NCI-H226 (cell line): ENCODE measurements at regions not wholly inside any gene's neighbourhood (a gene's known extent, or its start where the extent isn't known, plus 50 kb on each side); places are given as distances from the start of the nearest gene placed in this dataset.

Experiments
- DNase-seq: peaks from one replicate; pipeline ENCODE4 v3.0.0-alpha.2; 2015

DNA sequence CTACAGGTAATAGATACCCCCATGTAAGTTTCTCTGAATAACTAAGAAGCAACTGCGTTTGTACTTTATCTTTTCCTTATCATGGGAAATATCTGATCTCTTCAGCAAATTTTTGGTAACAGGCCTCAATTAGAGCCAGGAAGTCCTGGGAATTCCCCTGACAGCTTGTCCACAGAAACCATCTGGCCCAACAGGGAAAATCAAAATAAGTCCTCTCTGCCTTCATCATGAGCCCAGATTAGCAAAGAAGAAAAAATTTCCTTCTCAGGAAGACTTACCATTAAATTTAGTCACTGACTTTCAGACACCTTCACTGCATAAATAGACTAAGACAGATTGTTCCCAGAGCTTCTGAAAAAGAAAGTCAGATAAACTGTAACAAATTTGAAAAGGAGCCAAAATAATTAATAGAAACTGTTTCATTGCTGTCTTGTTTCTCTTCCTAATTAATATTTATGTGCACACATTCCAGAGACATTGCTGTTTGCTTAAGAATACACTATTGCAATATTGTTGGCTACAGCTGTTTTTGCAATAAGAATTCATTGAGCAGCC, 278.1 kb upstream of the FAT3 start:
- no peak for DNase-seq

DNA sequence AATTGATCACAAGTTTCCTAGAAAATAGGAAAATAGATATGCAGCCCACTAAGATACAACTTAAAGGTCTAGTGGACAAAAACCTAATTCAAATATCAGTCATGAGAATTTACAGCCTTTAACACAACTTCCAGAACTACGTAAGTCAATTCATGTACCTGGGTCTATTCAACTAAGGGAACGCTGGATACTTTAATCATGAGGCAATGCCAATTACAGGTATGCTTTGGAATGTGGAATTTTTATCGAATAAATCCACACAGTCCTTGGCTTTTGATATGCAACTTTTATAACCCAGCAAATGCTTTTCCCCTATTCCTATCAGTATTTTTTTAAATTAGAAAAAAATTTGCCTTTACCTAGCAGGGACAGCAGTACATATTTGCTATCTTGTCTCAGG, 289.5 kb upstream of the FAT3 start:
- no peak for DNase-seq

DNA sequence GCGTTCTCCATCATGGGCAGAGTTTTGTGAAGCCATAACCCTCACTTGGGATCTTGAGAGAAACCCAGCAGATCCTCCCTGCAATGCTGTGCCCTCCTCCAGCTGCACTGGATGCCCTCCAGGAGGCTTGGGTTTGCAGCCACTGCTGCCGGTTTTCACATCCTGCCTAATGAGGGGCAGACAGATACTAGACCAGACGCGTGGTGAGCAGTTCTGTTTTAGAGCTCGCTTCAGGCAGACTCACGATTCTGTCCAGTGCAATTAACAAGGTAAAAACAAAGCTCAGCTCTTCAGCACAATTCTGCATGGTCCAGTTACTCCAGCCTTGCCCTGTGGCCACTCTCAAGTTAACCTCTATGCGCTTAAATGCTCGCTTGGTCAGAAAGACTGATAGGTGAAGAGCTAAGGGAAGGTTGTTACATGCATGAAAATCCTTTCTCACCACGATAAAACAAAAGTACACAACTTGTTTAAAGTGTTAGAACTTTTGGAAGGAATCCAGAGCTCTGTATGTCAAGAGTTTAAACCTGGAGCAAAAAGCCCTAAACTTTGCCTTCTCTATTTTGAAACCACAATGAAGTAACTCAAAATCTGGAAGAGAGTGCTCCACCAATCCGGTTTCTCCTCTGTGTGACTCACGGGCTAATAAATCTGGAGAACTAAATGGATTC, 292.3 kb upstream of the FAT3 start:
- peak; percentile 14 for DNase-seq

DNA sequence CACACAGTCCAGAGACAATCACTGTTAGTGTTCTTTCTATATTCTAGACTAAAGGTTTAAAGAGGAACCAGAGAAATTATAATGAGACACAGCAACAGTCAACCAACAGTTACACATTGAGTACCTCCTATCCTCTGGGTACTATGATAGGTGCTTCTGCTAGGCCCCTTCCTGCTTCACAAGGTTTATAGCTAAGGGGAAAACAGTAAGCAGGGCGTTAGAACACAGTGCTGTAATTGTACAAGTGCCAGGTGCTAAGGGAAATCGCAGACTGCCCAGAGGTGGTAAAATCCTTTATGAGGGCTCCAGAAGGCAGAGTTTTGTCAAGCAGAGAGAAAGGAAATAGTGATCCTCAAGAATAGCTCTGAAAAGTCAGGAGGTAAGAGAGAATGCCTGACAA, 297.2 kb upstream of the FAT3 start:
- DNase-seq = no peak

DNA sequence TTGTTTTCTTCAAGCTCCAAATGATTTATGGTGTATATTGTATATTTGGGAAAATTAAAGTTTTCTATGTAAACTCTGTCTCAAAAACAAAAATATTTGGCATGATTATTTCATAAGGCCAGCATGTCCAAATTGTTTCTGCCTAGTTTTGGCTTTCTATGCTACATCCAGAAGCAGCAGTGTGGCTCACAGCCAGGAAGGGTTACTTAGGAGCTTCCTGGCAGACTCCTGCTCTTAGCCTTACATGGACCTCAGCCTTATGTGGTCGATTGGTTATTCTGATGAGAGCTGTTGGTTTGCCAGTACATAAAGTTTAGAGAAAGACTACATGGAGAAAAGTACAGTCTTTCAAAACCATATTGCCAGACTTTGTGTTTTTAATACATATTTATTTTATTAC, 297.7 kb upstream of the FAT3 start:
- no peak for DNase-seq

DNA sequence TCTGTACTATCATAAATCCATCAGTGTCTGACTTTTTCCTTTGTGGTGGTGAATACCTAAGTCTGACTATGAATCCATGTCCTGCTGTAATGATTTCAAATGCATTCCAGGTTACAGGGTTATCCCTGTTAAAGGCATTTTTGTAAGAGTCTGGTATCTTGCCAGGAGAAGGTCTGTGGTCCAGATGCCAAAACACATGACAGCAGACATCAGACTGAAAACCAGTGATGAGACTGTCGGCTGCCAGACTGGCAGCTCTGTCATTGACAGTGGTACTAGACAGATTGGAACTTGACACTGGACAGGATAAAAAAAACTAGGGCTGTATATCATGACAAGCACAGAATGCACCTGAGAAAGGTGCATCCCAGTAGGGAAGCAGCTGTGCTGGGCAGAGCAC, 301.8 kb upstream of the FAT3 start:
- DNase-seq = no peak

DNA sequence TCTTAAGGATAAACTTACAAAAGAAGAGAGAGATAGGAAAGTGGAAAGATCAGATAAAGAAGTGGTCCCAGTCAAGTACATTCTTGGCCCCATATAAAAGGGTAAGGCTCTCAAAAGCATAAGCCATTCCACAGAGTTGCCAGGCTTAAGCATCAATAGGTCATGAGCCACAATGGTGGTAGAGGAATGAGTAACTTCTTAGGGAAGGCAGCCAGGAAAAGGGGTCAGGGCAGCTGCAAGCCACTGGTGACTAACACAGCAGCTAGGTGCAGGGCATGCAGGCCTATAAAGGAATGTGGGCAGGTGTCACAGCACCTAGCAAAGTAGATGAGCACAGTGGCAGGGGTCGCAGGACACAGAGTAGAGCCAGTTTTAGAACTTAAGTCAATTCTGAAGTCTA, 302.6 kb upstream of the FAT3 start:
- DNase-seq = peak; percentile 45

DNA sequence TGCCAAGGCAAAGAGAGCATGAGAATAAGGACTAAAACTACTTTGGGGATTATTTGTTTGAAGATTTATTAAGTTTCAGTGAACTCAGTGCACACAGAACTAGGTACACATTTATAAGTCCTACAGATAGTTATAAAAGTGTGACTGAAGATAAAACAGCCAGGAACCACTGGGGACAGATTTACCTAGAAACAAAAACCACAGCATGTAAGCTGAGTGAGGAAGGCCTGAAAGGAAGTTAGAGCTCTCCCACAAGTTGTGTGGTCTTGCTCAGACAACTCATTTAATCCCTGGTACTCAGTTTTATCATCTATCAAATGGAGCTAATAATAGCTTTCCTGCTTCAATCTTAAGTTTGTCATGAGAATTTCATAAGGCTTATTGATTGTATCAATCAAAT, 311.2 kb upstream of the FAT3 start:
- no peak for DNase-seq

DNA sequence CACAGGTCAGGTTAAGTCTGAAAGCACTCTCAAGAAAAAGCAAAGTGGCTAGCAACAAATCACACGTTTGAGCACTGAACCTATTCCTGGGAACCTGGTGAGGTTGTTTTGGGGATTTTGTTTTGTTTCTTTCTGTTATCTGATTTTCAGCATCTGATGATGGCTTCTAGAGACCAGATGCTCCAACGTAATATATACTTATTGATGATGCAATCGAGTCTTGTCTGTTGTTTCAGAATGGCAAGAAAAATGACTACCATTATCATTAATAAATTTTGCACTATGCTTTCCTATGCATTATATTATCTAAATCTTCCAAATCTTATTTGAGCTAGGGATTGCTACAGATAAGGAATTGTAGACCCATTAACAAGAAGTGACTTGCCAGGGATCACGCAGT, 312.3 kb upstream of the FAT3 start:
- DNase-seq = no peak

DNA sequence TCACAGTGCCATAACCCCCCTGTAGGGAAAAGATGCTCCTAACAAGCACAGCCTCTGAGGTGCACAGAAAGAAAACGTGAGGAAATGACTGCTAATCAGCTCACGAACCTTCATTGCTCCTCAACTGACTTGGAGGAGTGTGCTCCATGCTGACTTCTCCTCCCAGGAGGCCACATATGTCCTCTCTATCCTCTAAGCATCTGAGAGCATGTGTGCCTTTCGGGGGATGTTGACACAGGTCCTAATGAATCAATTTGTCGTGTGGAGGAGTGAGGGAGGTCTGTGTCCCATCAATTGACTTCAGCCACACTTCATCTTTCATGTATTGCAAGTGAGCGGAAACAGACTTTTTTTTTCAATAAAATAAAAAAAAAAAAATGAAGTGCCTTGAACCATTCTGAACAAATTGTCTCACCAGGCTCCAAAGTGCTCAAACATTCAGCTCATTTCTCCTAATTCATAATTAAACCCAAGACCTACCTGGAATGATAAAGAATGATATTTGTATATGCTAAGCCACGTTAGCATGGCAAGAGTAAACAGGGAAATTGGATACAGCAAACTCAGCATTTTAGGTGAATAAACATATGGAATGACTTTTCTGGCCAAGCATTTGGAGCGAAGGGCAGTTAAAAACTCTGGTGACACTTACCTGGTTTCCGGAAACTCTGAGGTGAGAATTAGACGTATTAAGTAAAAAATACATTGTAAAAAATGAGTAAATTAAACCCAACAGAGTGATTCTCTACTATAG, 317.6 kb upstream of the FAT3 start:
- no peak for DNase-seq

DNA sequence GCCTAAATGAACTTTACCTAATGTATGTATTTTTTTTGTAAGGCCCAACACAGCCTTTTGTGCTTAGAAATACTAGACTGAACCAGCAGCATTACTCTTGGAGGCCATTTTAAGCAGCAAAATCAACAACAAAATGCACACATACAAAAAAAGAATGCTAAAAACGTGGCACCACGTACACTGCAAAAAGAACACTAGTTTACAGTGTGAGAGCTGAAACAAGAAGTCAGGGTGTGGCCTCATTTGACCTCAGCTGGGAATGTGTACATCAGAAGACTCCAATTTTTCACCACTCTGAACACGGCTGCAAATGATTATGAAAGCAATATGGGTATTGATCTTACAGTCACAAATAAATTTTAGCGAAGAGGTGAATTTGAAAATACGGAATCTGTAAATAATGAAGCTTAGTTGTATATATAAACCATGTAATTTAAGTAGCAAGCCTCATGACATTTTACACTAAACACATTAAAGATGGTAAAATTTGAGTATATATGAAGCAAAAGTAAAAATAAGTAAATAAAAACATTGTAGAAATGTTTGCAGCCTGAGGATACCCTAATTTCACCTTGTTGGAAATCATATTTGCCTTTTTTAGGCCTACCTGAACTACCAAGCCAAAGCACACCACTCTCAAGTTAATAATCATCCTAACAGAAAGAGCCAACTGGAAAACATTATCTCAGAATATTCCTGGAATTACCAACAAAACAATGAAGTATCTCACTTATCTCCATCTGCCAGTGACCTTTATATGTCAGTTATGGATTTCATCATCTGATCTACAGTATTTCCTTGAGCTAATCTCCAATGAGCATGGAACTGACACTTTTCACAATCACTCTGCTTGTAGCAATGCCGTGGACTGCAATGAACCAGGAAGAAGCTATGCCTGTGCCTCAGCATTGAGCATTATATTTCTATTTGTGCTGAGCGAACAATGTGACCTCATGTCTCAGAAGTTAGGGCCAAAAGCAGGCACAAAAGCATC, 319.5 kb upstream of the FAT3 start:
- no peak for DNase-seq

DNA sequence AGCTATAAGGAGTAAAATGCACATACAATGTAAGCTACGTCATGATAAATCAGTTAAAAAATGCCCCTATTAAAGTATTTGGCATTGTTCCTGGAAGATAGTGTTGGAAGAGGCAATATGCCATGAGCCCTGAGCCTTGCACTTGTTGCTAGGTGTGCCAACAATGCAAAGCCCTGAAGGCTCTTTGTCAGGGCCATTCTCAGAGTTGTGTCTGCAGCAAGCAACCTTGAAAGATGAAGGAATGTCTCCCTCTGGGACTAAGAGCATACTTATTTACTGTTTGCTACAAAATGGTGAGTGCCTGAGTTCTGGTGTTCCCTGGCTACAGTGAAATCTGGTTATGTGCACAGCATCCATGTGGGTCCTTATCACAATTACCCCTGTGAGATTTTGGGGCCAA, 322.3 kb upstream of the FAT3 start:
- DNase-seq = peak; percentile 63

DNA sequence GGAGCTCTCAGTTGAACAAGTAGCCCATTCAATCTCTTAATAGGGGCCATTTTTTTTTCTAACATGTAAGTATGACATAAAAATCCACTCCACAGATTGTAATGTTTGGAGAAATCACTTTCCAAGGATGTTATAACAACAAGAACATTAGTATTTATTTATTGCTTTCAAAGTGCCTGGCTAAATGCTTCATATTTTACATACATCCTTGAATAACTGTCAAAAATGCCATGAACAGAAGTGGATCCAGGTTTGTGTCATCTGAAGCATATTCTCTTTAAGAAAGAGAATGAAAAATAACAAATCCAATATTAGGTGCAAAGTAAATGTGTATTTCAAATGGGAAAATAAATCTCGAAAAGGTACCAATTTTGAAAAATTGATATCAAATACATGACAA, 344.0 kb upstream of the FAT3 start:
- DNase-seq = no peak

DNA sequence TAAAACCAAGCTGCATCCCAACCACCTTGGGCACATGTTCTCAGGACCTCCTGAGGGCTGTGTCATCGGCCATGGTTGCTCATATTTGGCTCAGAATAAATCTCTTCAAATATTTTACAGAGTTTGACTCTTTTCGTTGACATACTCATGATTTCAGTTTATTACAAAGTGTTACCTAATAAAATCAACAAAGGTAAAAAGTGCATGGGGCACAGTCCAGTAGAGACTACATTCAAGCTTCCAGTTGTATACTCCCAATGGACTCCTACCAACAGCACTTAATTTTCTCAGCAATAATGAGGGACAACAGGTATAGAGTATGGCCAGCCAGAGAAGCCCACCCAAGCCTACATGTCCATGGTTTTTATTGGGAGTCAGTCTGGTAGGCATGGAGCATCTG, 347.9 kb upstream of the FAT3 start:
- DNase-seq = no peak

DNA sequence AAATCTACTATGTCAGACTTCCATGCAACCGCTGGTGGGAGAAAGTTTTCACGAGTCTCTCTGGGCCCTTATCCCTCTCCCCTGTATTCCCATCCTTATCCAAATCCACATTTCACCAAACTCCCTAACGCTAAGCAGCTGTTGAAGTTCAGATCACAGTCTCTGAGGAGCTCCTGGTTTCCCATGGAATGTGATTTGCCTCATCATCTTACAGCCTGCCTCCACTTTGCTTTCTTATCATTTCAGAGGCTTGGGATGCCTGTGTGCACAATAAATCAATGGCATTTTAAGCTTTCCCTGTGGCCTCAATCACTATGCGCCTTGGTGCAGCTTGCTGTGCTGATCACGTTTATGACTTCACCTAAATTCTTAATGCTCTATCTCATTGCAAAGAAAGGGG, 352.4 kb upstream of the FAT3 start:
- DNase-seq = peak; percentile 15

DNA sequence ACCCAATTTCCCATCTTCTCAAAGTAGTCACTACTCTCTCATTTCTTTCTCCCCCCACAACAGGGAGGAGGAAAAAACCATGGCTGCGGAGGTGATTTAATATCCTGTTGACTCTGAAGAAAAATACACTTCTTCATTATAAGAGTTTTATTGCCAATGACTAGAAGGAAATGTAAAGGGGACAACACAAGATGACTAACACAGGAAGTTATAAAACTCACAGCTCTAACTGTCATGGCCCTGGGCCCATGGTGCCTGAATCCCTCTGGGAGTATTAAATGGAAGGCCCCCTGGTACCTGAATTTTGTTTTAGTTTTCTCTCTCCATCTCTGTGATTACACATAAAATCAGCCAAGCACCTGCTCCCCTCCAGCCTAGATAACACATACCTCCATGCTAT, 352.8 kb upstream of the FAT3 start:
- no peak for DNase-seq

DNA sequence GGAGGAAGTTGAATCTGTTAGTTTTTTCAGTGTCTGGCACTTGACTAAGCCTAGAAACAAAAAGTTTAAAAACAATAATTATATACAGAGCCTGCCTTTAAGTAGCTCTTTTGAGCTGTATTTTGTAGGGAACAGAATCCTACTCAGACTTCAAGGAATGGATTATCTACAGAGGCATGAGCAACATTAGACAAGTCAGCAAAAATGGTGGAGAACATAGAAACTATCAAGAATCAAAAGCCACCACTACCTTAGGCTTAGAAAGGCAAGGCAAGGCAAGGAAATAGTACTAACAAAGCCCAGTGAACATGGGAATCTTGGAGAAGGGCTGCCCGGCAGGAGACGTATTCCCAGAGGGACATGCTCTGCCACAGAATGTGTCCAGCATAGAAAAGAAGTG, 353.6 kb upstream of the FAT3 start:
- no peak for DNase-seq

DNA sequence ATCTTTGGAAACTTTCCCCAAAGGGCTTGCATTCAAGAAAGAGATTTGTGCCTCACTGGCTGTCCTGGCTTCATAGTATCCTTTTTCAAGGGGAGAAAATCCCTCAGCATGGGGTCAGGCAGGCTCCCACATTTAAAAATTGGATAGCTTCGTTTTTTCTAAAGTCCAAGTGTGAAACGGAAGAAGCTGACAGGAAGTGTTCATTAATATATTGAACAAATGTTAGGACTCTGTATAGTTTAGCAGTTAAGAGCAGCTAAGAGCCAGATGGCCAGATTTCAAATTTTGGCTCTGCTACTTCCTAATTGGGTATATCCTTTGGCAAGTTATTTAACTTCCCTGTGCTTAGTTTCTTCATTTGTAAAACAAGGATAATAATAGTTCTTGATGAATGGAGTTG, 354.9 kb upstream of the FAT3 start:
- DNase-seq = no peak

DNA sequence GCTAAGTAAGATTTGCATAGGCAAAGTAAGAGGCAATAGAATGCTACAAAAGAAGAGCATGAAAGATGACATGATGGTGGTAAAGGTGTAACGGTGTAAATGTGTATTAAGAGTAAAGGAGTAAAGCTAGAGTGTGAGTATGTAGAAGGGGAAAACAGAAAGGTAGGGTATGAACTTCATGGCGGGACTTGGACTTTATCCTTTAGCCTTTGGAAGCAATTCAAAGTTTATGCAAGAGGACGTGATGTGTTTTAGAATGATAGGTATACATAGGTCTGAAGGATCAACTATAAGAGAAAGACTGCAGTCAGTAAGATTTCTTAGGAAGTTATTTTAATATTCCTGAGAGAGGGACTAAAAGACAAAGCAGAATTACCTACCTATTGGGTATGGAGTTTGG, 358.0 kb upstream of the FAT3 start:
- DNase-seq = no peak

DNA sequence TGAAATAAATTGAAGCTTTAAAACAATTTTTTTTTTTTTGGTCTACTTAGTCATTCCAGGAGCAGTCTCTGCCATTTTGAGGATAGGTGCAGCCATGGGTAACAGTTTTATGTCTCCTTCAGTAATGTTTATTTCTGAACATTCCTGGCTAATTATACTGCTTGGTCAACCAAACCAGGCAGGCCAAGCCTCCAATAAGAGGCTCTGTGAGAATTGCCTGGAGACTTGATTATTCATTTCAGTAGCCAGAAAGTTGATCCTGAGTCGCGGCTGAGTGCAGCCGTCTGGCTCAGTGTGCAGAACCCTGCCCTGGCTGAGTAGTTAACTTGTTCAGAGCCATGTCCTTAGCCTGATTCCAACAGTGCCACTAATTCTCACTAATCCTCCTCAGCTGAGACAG, 364.0 kb upstream of the FAT3 start:
- no peak for DNase-seq

DNA sequence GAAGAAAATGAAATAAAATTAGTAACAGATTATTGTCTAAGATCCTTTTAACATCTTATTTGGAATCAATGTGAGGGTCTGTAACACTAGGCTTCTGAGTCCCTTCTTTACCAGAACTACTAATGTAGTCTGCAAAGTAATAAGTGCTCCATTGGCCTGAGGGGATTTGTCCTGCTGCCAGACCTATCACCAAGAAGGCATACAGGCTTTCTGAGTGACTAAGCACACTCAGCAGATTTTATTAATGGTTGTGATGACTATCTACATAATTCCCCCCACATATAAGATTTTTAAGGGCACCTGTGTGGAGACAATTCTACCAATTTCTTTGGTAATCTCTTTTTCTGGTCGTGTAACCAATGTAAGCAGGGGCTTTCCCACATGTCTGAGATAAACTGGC, 365.0 kb upstream of the FAT3 start:
- DNase-seq = peak; percentile 75

DNA sequence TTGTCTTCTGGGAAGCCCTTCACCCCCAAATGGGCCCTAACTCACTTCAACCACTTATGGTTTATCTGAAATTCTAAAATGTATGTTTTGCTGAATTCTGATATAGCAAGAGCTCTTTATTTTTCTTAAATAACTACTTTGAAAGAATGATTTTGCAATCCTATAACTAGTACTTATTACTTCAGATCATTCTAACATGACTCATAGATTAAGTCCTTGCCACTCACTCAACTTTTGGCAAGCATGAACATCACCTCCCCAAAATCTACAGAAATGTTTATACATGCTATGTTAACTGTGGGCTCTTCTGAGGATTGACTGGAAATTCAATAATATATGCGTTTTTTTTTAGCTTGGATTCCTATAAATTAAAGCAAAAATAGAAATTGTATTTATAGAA, 367.4 kb upstream of the FAT3 start:
- peak; percentile 75 for DNase-seq

DNA sequence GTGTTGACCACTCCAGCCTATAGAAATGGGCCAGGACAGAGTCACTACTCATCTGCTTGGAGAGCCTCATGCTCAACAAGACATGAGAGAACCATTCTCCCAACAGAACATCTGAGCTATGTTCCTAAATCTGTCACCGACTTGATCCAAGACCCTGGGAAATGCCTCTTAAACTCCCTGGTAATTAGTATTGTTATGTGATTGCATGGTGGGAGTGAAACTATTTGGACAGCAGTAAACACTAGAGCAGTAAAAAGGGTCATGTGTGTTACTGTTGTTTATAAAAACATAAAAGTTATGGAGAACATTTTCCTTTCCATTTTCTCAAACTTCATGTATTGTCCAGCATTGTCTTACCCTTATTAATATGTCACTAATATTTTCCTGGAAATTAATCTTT, 369.8 kb upstream of the FAT3 start:
- DNase-seq = no peak
